ENCODE measurements at regions not wholly inside any gene's neighbourhood (a gene's known extent, or its start where the extent isn't known, plus 50 kb on each side); places are given as distances from the start of the nearest gene placed in this dataset.

GRCh38 chr5:3736926-3737325, 141.3 kb downstream of the IRX1 start:
- DNase-seq = no peak

GRCh38 chr5:3738919-3739318, 143.3 kb downstream of the IRX1 start:
- DNase-seq = no peak

GRCh38 chr5:3740546-3741373, 145.1 kb downstream of the IRX1 start:
- DNase-seq = no peak

- no peak for DNase-seq
Observed at GRCh38 chr5:3741374-3741770, 145.7 kb downstream of the IRX1 start.

- DNase-seq = no peak
Observed at GRCh38 chr5:3742750-3743149, 147.1 kb downstream of the IRX1 start.

GRCh38 chr5:3751846-3752245, 156.2 kb downstream of the IRX1 start:
- no peak for DNase-seq

GRCh38 chr5:3778000-3778550, 182.4 kb downstream of the IRX1 start:
- no peak for DNase-seq

- DNase-seq = no peak
Observed at GRCh38 chr5:3778945-3779344, 183.3 kb downstream of the IRX1 start.

- no peak for DNase-seq
Observed at GRCh38 chr5:3780278-3780677, 184.6 kb downstream of the IRX1 start.

- no peak for DNase-seq
Observed at GRCh38 chr5:3780907-3781306, 185.3 kb downstream of the IRX1 start.

GRCh38 chr5:3784854-3785253, 189.2 kb downstream of the IRX1 start:
- no peak for DNase-seq

GRCh38 chr5:3786165-3786564, 190.5 kb downstream of the IRX1 start:
- DNase-seq = no peak

GRCh38 chr5:3786891-3787430, 191.3 kb downstream of the IRX1 start:
- DNase-seq = no peak

- no peak for DNase-seq
Observed at GRCh38 chr5:3787604-3788003, 192.0 kb downstream of the IRX1 start.

- DNase-seq = no peak
Observed at GRCh38 chr5:3789519-3790193, 194.0 kb downstream of the IRX1 start.

GRCh38 chr5:3793162-3793561, 197.5 kb downstream of the IRX1 start:
- DNase-seq = no peak

GRCh38 chr5:3794611-3795010, 199.0 kb downstream of the IRX1 start:
- DNase-seq = no peak

- no peak for DNase-seq
Observed at GRCh38 chr5:3796736-3797135, 201.1 kb downstream of the IRX1 start.

- DNase-seq = no peak
Observed at GRCh38 chr5:3801967-3802366, 206.3 kb downstream of the IRX1 start.

GRCh38 chr5:3809455-3809854, 213.8 kb downstream of the IRX1 start:
- DNase-seq = no peak

- no peak for DNase-seq
Observed at GRCh38 chr5:3811116-3811515, 215.5 kb downstream of the IRX1 start.

GRCh38 chr5:3818624-3819023, 223.0 kb downstream of the IRX1 start:
- DNase-seq = no peak

- no peak for DNase-seq
Observed at GRCh38 chr5:3825531-3826451, 230.2 kb downstream of the IRX1 start.
